Suprapubic skin (tissue), 4 donors: ENCODE measurements at regions not wholly inside any gene's neighbourhood (a gene's known extent, or its start where the extent isn't known, plus 50 kb on each side); places are given as distances from the start of the nearest gene placed in this dataset.

Experiments
- DNase-seq, 2 donors: peaks; one replicate each; pipeline ENCODE4 v3.0.0-alpha.2; 2019; ENCODE audit warnings: low spot score in 2 of 2
- H3K27ac ChIP-seq: fragments of 200-600 bp; sonication (generic); one replicate; pipeline ENCODE4 v1.5.1; 2019
- H3K27me3 ChIP-seq: fragments of 200-600 bp; sonication (generic); one replicate; pipeline ENCODE4 v1.5.1; 2019
- H3K36me3 ChIP-seq: fragments of 200-600 bp; sonication (generic); one replicate; pipeline ENCODE4 v1.5.1; 2019
- H3K4me1 ChIP-seq: fragments of 200-600 bp; sonication (generic); one replicate; pipeline ENCODE4 v1.5.1; 2019
- H3K4me3 ChIP-seq: fragments of 200-600 bp; sonication (generic); one replicate; pipeline ENCODE4 v1.5.1; 2019; ENCODE audit warnings: mild to moderate bottlenecking
- H3K9me3 ChIP-seq: fragments of 200-600 bp; sonication (generic); one replicate; pipeline ENCODE4 v1.5.1; 2019
- CTCF ChIP-seq, 2 donors: fragments of 200-600 bp in 1 of 2; fragments of 450-650 bp in 1 of 2; sonication (generic) in 1 of 2; IDR thresholded peaks; one replicate each; pipeline ENCODE4 v1.5.1; 2016 to 2019; ENCODE audit warnings: antibody characterized with exemption in 2 of 2, mild to moderate bottlenecking in 1 of 2, moderate library complexity in 1 of 2
- EP300 ChIP-seq: sonication (generic); formaldehyde crosslinking; IDR thresholded peaks from one replicate; pipeline ENCODE4 v1.6.1; 2017; ENCODE audit warnings: antibody characterized with exemption
- POLR2A ChIP-seq, 2 donors: fragments of 450-650 bp; IDR thresholded peaks; one replicate each; pipeline ENCODE4 v1.6.1; 2017; ENCODE audit warnings: antibody characterized with exemption in 2 of 2, mild to moderate bottlenecking in 2 of 2, moderate library complexity in 2 of 2
- POLR2AphosphoS5 ChIP-seq, 3 donors: sonication (generic); formaldehyde crosslinking; IDR thresholded peaks; one replicate each; pipeline ENCODE4 v1.6.1; 2017; ENCODE audit warnings: antibody characterized with exemption in 3 of 3
- WGBS: methylation state at CpG from one replicate; pipeline ENCODE4 v1.1.5; 2018; 5-methylcytosine and 5-hydroxymethylcytosine counted together

GRCh38 chr10:132481690-132482089 lies 55.9 kb upstream of the INPP5A start:
- H3K4me3 ChIP-seq, result no peak overlapping the region
- DNase-seq, result peak; percentile 41 to 49
- H3K27ac ChIP-seq, result peak overlapping the region; percentile 86
- no peaks in the 10 kb centered on the region for H3K9me3 ChIP-seq
- peaks cover 29% of the 10 kb centered on the region for H3K4me1 ChIP-seq
- no peaks in the 10 kb centered on the region for H3K27me3 ChIP-seq
- no peaks in the 10 kb centered on the region for H3K36me3 ChIP-seq
- WGBS, result 59% methylated on average over 10 of the region's 10 CpGs
- TF ChIP-seq EP300 (no peak), POLR2A (IDR thresholded peaks at IDR 0.05) (no peak), CTCF (IDR thresholded peaks at IDR 0.05) (no peak), POLR2AphosphoS5 (IDR thresholded peaks at IDR 0.05) (no peak)

- no peaks in the 10 kb centered on the region for H3K36me3 ChIP-seq
- 32% methylated on average over 14 of the region's 14 CpGs for WGBS
- peak; percentile 65 to 78 for DNase-seq
- no peak for TF ChIP-seq CTCF (IDR thresholded peaks at IDR 0.05)
- peak in 2 of 3 donors; percentile 25 to 65 for TF ChIP-seq POLR2AphosphoS5 (IDR thresholded peaks at IDR 0.05)
- no peak for TF ChIP-seq POLR2A (IDR thresholded peaks at IDR 0.05)
- peak; percentile 80 for TF ChIP-seq EP300
- H3K9me3 ChIP-seq, result no peaks in the 10 kb centered on the region
- H3K27ac ChIP-seq, result peak overlapping the region; percentile 86
- H3K4me3 ChIP-seq, result no peak overlapping the region
- peaks cover 28% of the 10 kb centered on the region for H3K4me1 ChIP-seq
- no peaks in the 10 kb centered on the region for H3K27me3 ChIP-seq
Observed at GRCh38 chr10:132482090-132482800, 55.3 kb upstream of the INPP5A start.

GRCh38 chr10:132483394-132483793 lies 54.2 kb upstream of the INPP5A start:
- 91% methylated on average over 5 of the region's 5 CpGs for WGBS
- no peaks in the 10 kb centered on the region for H3K9me3 ChIP-seq
- H3K4me3 ChIP-seq, result no peak overlapping the region
- no peak for DNase-seq
- H3K27me3 ChIP-seq, result no peaks in the 10 kb centered on the region
- H3K4me1 ChIP-seq, result peaks cover 16% of the 10 kb centered on the region
- H3K27ac ChIP-seq, result no peak overlapping the region
- TF ChIP-seq CTCF (IDR thresholded peaks at IDR 0.05) (no peak), EP300 (no peak), POLR2A (IDR thresholded peaks at IDR 0.05) (no peak), POLR2AphosphoS5 (IDR thresholded peaks at IDR 0.05) (no peak)
- H3K36me3 ChIP-seq, result no peaks in the 10 kb centered on the region

- Histone ChIP-seq H3K4me3 (no peak overlapping the region), H3K9me3 (no peaks in the 10 kb centered on the region), H3K27ac (no peak overlapping the region), H3K27me3 (no peaks in the 10 kb centered on the region), H3K36me3 (no peaks in the 10 kb centered on the region), H3K4me1 (peaks cover 14% of the 10 kb centered on the region)
- WGBS, result 94% methylated on average over 16 of the region's 16 CpGs
- TF ChIP-seq POLR2AphosphoS5 (IDR thresholded peaks at IDR 0.05) (no peak), EP300 (no peak), POLR2A (IDR thresholded peaks at IDR 0.05) (no peak), CTCF (IDR thresholded peaks at IDR 0.05) (no peak)
- DNase-seq, result peak in 1 of 2 donors; percentile 50
Observed at GRCh38 chr10:132484922-132485321, 52.7 kb upstream of the INPP5A start.

GRCh38 chr10:132485391-132485790 lies 52.2 kb upstream of the INPP5A start:
- Histone ChIP-seq H3K4me3 (no peak overlapping the region), H3K9me3 (no peaks in the 10 kb centered on the region), H3K27ac (no peak overlapping the region), H3K4me1 (peaks cover 14% of the 10 kb centered on the region), H3K36me3 (no peaks in the 10 kb centered on the region), H3K27me3 (no peaks in the 10 kb centered on the region)
- WGBS, result 98% methylated on average over 10 of the region's 10 CpGs
- TF ChIP-seq POLR2A (IDR thresholded peaks at IDR 0.05) (no peak), EP300 (no peak), POLR2AphosphoS5 (IDR thresholded peaks at IDR 0.05) (no peak), CTCF (IDR thresholded peaks at IDR 0.05) (no peak)
- peak in 1 of 2 donors; percentile 67 for DNase-seq
